Skeletal muscle cell (primary cell): ENCODE measurements at regions not wholly inside any gene's neighbourhood (a gene's known extent, or its start where the extent isn't known, plus 50 kb on each side); places are given as distances from the start of the nearest gene placed in this dataset.
A peak's percentile ranks its signal among the peaks of the same experiment; 100 is the strongest.
"Not testable (repeated sequence)": the region's sequence is repeated elsewhere in the genome, so short reads cannot be mapped to it uniquely, and the experiment has no call there.

Experiments used
- DNase-seq: peaks from one replicate; pipeline ENCODE4 v3.0.0-alpha.2; 2010; ENCODE audit warnings: low read depth
- H3K4me3 ChIP-seq: 2 replicates; pipeline ENCODE4 v1.5.1; 2011; ENCODE audit warnings: low read depth, mild to moderate bottlenecking, control low read depth, low read length, moderate library complexity

GRCh38 chr3:195635898-195636685, 52.4 kb upstream of the APOD start:
- DNase-seq, H3K4me3 ChIP-seq: not testable (repeated sequence)

GRCh38 chr3:195635262-195635873, 51.6 kb upstream of the APOD start:
- not testable (repeated sequence) for H3K4me3 ChIP-seq, DNase-seq

GRCh38 chr3:195634426-195635261, 50.9 kb upstream of the APOD start:
- not testable (repeated sequence) for DNase-seq
- peak overlapping the region; percentile 50 for H3K4me3 ChIP-seq
